Fibroblast of lung (primary cell): ENCODE measurements at regions not wholly inside any gene's neighbourhood (a gene's known extent, or its start where the extent isn't known, plus 50 kb on each side); places are given as distances from the start of the nearest gene placed in this dataset.

Source experiments
- EZH2 ChIP-seq: IDR thresholded peaks from 2 replicates; pipeline ENCODE4 v1.5.1; 2012; ENCODE audit warnings: low read length, control low read depth, mild to moderate bottlenecking; ENCODE audit errors: missing control alignments
- TF ChIP-seq, protein P1 (sequence below), 2 donors: IDR thresholded peaks in 1 of 2; conservative IDR thresholded peaks in 1 of 2; 1 replicate in 1 of 2; 2 replicates in 1 of 2; pipeline ENCODE4 v1.5.1; 2011 to 2012; ENCODE audit warnings: low read length in 2 of 2, control low read depth in 1 of 2, inconsistent platforms in 1 of 2, low read depth in 1 of 2, mild to moderate bottlenecking in 1 of 2

DNA sequence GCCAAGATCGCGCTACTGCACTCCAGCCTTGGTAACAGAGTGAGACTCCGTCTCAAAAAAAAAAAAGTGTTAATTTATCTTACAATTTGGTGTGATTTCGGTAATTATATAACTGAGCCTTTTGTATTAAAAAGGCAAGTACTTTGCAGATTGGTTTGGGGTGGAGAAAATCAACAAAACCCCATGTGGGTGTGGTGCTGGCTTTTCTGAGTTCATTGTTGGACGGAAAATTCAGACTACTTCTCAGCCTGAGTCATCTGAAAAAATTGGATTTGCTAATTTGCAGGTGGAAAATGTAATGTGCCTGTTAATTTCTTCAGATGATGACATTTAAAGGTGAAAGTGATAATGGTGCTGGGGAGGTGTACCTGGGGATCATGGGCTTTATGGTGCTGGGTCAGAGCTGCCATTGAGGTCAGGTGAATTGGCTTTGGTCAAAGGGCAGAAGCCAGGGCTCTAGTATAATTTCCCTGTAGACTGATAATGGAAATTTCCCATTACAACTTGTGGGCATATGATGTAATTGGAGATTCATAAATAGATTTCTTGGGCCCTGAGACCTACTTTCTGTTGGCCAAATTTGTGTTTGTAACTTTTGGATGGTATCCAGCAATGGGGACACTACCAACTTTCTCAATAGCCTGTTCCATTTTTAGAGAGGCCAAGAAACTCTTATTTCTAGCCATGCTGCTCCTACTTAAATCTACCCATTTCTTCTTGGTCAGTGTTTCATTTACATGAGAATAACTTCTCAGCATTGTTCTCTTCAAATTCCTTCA is 74.3 kb upstream of the TEX13D start:
- TF ChIP-seq, protein P1, sequence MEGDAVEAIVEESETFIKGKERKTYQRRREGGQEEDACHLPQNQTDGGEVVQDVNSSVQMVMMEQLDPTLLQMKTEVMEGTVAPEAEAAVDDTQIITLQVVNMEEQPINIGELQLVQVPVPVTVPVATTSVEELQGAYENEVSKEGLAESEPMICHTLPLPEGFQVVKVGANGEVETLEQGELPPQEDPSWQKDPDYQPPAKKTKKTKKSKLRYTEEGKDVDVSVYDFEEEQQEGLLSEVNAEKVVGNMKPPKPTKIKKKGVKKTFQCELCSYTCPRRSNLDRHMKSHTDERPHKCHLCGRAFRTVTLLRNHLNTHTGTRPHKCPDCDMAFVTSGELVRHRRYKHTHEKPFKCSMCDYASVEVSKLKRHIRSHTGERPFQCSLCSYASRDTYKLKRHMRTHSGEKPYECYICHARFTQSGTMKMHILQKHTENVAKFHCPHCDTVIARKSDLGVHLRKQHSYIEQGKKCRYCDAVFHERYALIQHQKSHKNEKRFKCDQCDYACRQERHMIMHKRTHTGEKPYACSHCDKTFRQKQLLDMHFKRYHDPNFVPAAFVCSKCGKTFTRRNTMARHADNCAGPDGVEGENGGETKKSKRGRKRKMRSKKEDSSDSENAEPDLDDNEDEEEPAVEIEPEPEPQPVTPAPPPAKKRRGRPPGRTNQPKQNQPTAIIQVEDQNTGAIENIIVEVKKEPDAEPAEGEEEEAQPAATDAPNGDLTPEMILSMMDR (conservative IDR thresholded peaks at IDR 0.05 in 1 of 2, IDR thresholded peaks at IDR 0.05 in 1 of 2; ENCODE audit: low read depth in 1 of 2, low read length in 2 of 2): no peak
- TF ChIP-seq EZH2: no peak
